ENCODE measurements at regions not wholly inside any gene's neighbourhood (a gene's known extent, or its start where the extent isn't known, plus 50 kb on each side); places are given as distances from the start of the nearest gene placed in this dataset.
A peak's percentile ranks its signal among the peaks of the same experiment; 100 is the strongest.

DNA sequence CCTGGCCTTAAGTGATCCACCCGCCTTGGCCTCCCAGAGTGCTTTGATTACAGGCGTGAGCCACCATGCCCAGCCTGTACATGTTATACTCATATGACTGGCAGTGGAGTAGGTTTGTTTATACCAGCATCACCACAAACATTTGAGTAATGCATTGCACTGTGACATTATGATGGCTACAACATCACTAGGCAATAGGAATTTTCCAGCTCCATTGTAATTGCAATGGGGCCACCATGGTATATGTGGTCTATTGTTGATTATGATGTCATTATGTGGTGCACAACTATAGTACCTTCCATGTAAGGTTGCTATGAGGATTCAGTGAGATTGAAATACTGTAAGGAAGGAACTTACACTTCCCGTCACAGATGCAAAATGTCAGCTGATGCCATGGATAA is 168.9 kb downstream of the COPRS start:
- TF ChIP-seq ZNF335 (tag by site-specific recombination; conservative IDR thresholded peaks at IDR 0.05), result no peak
- TF ChIP-seq ZNF274 (IDR thresholded peaks at IDR 0.05; ENCODE audit: low read length), result no peak
- no peak for TF ChIP-seq ZNF274 (tag by site-specific recombination; IDR thresholded peaks at IDR 0.05; ENCODE audit: borderline replicate concordance)
- TF ChIP-seq, protein P1, sequence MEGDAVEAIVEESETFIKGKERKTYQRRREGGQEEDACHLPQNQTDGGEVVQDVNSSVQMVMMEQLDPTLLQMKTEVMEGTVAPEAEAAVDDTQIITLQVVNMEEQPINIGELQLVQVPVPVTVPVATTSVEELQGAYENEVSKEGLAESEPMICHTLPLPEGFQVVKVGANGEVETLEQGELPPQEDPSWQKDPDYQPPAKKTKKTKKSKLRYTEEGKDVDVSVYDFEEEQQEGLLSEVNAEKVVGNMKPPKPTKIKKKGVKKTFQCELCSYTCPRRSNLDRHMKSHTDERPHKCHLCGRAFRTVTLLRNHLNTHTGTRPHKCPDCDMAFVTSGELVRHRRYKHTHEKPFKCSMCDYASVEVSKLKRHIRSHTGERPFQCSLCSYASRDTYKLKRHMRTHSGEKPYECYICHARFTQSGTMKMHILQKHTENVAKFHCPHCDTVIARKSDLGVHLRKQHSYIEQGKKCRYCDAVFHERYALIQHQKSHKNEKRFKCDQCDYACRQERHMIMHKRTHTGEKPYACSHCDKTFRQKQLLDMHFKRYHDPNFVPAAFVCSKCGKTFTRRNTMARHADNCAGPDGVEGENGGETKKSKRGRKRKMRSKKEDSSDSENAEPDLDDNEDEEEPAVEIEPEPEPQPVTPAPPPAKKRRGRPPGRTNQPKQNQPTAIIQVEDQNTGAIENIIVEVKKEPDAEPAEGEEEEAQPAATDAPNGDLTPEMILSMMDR (tag by site-specific recombination; IDR thresholded peaks at IDR 0.05), result no peak
- TF ChIP-seq ZNF324 (tag by site-specific recombination; IDR thresholded peaks at IDR 0.05), result no peak
- TF ChIP-seq, protein P2, sequence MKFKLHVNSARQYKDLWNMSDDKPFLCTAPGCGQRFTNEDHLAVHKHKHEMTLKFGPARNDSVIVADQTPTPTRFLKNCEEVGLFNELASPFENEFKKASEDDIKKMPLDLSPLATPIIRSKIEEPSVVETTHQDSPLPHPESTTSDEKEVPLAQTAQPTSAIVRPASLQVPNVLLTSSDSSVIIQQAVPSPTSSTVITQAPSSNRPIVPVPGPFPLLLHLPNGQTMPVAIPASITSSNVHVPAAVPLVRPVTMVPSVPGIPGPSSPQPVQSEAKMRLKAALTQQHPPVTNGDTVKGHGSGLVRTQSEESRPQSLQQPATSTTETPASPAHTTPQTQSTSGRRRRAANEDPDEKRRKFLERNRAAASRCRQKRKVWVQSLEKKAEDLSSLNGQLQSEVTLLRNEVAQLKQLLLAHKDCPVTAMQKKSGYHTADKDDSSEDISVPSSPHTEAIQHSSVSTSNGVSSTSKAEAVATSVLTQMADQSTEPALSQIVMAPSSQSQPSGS (tag by site-specific recombination; IDR thresholded peaks at IDR 0.05; ENCODE audit: low read depth), result peak; percentile 67
- no peak for TF ChIP-seq ZNF350 (tag by site-specific recombination; IDR thresholded peaks at IDR 0.05)
- TF ChIP-seq, protein P3, sequence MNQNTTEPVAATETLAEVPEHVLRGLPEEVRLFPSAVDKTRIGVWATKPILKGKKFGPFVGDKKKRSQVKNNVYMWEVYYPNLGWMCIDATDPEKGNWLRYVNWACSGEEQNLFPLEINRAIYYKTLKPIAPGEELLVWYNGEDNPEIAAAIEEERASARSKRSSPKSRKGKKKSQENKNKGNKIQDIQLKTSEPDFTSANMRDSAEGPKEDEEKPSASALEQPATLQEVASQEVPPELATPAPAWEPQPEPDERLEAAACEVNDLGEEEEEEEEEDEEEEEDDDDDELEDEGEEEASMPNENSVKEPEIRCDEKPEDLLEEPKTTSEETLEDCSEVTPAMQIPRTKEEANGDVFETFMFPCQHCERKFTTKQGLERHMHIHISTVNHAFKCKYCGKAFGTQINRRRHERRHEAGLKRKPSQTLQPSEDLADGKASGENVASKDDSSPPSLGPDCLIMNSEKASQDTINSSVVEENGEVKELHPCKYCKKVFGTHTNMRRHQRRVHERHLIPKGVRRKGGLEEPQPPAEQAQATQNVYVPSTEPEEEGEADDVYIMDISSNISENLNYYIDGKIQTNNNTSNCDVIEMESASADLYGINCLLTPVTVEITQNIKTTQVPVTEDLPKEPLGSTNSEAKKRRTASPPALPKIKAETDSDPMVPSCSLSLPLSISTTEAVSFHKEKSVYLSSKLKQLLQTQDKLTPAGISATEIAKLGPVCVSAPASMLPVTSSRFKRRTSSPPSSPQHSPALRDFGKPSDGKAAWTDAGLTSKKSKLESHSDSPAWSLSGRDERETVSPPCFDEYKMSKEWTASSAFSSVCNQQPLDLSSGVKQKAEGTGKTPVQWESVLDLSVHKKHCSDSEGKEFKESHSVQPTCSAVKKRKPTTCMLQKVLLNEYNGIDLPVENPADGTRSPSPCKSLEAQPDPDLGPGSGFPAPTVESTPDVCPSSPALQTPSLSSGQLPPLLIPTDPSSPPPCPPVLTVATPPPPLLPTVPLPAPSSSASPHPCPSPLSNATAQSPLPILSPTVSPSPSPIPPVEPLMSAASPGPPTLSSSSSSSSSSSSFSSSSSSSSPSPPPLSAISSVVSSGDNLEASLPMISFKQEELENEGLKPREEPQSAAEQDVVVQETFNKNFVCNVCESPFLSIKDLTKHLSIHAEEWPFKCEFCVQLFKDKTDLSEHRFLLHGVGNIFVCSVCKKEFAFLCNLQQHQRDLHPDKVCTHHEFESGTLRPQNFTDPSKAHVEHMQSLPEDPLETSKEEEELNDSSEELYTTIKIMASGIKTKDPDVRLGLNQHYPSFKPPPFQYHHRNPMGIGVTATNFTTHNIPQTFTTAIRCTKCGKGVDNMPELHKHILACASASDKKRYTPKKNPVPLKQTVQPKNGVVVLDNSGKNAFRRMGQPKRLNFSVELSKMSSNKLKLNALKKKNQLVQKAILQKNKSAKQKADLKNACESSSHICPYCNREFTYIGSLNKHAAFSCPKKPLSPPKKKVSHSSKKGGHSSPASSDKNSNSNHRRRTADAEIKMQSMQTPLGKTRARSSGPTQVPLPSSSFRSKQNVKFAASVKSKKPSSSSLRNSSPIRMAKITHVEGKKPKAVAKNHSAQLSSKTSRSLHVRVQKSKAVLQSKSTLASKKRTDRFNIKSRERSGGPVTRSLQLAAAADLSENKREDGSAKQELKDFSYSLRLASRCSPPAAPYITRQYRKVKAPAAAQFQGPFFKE (tag by site-specific recombination; IDR thresholded peaks at IDR 0.05; ENCODE audit: borderline replicate concordance), result no peak
- TF ChIP-seq, protein P4, sequence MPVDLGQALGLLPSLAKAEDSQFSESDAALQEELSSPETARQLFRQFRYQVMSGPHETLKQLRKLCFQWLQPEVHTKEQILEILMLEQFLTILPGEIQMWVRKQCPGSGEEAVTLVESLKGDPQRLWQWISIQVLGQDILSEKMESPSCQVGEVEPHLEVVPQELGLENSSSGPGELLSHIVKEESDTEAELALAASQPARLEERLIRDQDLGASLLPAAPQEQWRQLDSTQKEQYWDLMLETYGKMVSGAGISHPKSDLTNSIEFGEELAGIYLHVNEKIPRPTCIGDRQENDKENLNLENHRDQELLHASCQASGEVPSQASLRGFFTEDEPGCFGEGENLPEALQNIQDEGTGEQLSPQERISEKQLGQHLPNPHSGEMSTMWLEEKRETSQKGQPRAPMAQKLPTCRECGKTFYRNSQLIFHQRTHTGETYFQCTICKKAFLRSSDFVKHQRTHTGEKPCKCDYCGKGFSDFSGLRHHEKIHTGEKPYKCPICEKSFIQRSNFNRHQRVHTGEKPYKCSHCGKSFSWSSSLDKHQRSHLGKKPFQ (tag by site-specific recombination; IDR thresholded peaks at IDR 0.05), result no peak

Measured in HEK293 (cell line).